ENCODE measurements at regions not wholly inside any gene's neighbourhood (a gene's known extent, or its start where the extent isn't known, plus 50 kb on each side); places are given as distances from the start of the nearest gene placed in this dataset.
A peak's percentile ranks its signal among the peaks of the same experiment; 100 is the strongest.
"Not testable (repeated sequence)": the region's sequence is repeated elsewhere in the genome, so short reads cannot be mapped to it uniquely, and the experiment has no call there.

DNA sequence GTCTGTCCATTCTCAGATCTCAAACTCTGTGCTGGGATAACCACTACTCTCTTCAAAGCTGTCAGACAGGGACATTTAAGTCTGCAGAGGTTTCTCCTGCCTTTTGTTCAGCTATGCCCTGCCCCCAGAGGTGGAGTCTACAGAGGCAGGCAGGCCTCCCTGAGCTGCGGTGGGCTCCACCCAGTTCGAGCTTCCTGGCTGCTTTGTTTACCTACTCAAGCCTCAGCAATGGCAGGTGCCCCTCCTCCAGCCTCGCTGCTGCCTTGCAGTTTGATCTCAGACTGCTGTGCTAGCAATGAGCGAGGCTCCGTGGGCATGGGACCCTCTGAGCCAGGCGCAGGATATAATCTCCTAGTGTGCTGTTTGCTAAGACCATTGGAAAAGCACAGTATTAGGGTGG, 53.1 kb upstream of the HUNK start:
- not testable (repeated sequence) for H3K36me3 ChIP-seq (ENCODE audit: control insufficient read depth, insufficient read depth, low read length); H3K9me3 ChIP-seq (ENCODE audit: control insufficient read depth, insufficient read depth, low read length); DNase-seq (ENCODE audit: low read depth in 4 of 6, low spot score in 6 of 6); H3K27ac ChIP-seq (ENCODE audit: low read depth, low read length); H3K4me1 ChIP-seq (ENCODE audit: control insufficient read depth, insufficient read depth, low read length); H3K4me3 ChIP-seq (ENCODE audit: low read depth, low read length); H3K27me3 ChIP-seq (ENCODE audit: control insufficient read depth, insufficient read depth, low read length)
- 85% methylated on average over 3 of the region's 6 CpGs for WGBS (ENCODE audit: insufficient coverage)

DNA sequence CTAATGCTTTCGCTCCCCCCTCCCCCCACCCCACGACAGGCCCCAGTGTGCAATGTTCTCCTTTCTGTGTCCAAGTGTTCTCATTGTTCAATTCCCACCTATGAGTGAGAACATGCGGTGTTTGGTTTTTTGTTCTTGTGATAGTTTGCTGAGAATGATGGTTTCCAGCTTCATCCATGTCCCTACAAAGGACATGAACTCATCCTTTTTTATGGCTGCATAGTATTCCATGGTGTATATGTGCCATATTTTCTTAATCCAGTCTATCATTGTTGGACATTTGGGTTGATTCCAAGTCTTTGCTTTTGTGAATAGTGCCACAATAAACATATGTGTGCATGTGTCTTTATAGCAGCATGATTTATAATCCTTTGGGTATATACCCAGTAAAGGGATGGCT, 58.5 kb upstream of the HUNK start:
- H3K27ac ChIP-seq (ENCODE audit: low read depth, low read length); H3K27me3 ChIP-seq (ENCODE audit: control insufficient read depth, insufficient read depth, low read length); H3K4me3 ChIP-seq (ENCODE audit: low read depth, low read length); H3K9me3 ChIP-seq (ENCODE audit: control insufficient read depth, insufficient read depth, low read length); H3K4me1 ChIP-seq (ENCODE audit: control insufficient read depth, insufficient read depth, low read length); DNase-seq (ENCODE audit: low read depth in 4 of 6, low spot score in 6 of 6); H3K36me3 ChIP-seq (ENCODE audit: control insufficient read depth, insufficient read depth, low read length): not testable (repeated sequence)
- no CpG with 5 or more reads among the region's 3 CpGs for WGBS (ENCODE audit: insufficient coverage)

DNA sequence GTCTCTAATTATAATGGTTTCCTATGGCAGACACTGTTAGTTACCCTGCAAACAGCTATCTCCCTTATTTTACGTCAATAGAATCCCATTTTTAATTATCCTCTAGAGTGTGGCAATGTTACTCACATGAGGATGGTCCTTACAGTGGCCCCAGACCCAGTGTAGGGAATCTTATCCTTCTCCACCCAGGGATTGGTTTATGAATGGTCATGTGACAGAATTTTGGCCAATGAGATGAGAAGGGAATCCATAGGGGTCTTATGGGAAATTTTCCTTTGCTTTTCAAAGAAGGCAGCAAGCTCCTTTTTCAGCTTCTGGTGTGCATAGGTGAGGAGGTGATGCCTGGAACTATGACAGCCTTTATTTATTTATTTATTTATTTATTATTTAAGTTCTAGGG, 59.0 kb upstream of the HUNK start:
- Histone ChIP-seq H3K4me3 (ENCODE audit: low read depth, low read length) (no peak overlapping the region), H3K27ac (ENCODE audit: low read depth, low read length) (no peak overlapping the region), H3K36me3 (ENCODE audit: control insufficient read depth, insufficient read depth, low read length) (no peaks in the 10 kb centered on the region), H3K27me3 (ENCODE audit: control insufficient read depth, insufficient read depth, low read length) (no peaks in the 10 kb centered on the region), H3K9me3 (ENCODE audit: control insufficient read depth, insufficient read depth, low read length) (no peaks in the 10 kb centered on the region), H3K4me1 (ENCODE audit: control insufficient read depth, insufficient read depth, low read length) (no peaks in the 10 kb centered on the region)
- DNase-seq (ENCODE audit: low read depth in 4 of 6, low spot score in 6 of 6): no peak
- WGBS (ENCODE audit: insufficient coverage): no CpG with 5 or more reads among the region's 1 CpG

DNA sequence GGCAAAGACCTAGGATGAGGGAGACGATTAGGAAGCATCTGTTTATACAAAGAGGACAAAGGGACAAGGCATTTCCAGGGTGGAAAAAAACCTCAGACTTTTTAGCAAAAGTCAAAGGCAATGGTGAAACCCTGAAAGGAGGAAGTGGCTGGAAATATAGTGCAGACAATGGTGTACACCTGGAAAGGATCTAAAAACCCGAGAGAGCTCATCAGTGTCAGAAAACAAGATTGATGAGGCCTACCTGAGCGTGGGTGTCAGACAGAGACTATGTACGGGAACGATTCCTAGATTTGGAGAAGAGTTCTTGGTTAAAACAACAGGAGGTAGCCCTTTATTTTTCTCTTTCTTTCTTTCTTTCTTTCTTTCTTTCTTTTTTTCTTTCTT, 68.8 kb upstream of the HUNK start:
- no peak overlapping the region for H3K27ac ChIP-seq (ENCODE audit: low read depth, low read length)
- no peak overlapping the region for H3K4me3 ChIP-seq (ENCODE audit: low read depth, low read length)
- WGBS (ENCODE audit: insufficient coverage): 42% methylated on average over 1 of the region's 5 CpGs
- no peaks in the 10 kb centered on the region for H3K36me3 ChIP-seq (ENCODE audit: control insufficient read depth, insufficient read depth, low read length)
- peaks cover 16% of the 10 kb centered on the region for H3K4me1 ChIP-seq (ENCODE audit: control insufficient read depth, insufficient read depth, low read length)
- no peak for DNase-seq (ENCODE audit: low read depth in 4 of 6, low spot score in 6 of 6)
- H3K27me3 ChIP-seq (ENCODE audit: control insufficient read depth, insufficient read depth, low read length): no peaks in the 10 kb centered on the region
- H3K9me3 ChIP-seq (ENCODE audit: control insufficient read depth, insufficient read depth, low read length): no peaks in the 10 kb centered on the region

DNA sequence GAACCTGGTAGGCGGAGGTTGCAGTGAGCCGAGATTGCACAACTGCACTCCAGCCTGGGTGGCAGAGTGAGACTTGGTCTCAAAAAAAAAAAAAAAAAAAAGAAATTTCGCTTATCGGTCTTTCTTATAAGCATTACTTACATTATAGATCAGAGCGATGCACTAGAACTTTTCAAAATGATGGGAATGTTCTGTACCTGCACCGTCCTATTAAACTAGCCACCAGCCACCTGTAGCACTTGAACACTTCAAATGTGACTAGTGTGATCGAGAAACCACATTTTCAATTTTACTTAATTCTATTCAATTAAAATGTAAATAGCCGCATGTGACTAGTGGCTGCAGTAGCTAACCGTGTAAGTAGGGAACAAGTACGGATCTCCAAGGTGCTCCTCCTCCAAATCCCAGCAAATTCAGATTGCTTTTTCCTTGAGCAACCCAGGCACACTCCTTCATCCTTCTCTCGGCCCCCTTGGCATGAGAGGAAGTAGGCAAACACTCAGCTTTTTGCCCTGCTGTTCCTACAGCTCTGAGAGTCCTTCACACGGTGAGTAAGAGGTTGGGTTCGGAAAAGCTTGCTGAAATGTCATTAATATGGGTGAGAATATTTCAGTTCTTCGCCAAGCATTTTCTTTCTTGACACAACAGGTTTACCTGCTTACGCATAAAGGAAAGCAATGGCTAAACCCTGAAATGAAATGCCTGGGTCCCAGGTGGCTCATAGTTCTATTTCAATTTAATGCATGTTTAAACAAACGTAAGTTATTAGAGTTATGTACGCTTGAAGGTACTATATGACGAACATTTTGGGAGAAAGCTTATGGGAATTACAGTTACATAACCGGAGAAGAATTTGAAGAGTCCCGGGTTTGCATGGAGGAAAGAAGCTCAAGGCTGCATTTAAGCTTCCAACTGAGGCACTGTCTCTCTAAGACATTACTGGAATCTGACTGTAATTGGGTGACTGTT, 69.5 kb upstream of the HUNK start:
- H3K27me3 ChIP-seq (ENCODE audit: control insufficient read depth, insufficient read depth, low read length): no peaks in the 10 kb centered on the region
- H3K27ac ChIP-seq (ENCODE audit: low read depth, low read length): no peak overlapping the region
- DNase-seq (ENCODE audit: low read depth in 4 of 6, low spot score in 6 of 6): no peak
- 97% methylated on average over 11 of the region's 20 CpGs for WGBS (ENCODE audit: insufficient coverage)
- H3K4me1 ChIP-seq (ENCODE audit: control insufficient read depth, insufficient read depth, low read length): peaks cover 18% of the 10 kb centered on the region
- no peaks in the 10 kb centered on the region for H3K9me3 ChIP-seq (ENCODE audit: control insufficient read depth, insufficient read depth, low read length)
- H3K36me3 ChIP-seq (ENCODE audit: control insufficient read depth, insufficient read depth, low read length): no peaks in the 10 kb centered on the region
- no peak overlapping the region for H3K4me3 ChIP-seq (ENCODE audit: low read depth, low read length)

DNA sequence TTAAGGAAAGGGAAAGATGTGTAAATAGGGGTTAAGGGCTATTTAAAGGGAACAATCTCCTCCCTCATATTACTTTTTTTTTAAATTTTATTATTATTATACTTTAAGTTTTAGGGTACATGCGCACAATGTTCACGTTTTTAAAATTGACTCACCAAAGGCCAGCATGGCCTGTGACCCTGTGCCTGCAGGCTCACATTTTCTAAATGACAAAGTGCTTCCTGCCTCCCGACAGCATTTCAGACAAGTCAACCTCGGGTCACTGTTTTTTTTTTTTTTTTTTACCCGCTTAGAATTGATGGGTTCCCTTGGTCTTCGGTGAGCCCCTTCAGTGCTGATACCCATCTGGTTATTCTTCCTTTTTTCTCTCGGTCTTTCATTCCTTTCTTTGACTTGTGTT, 70.4 kb upstream of the SCAF4 start:
- DNase-seq (ENCODE audit: low read depth in 4 of 6, low spot score in 6 of 6): no peak
- no peaks in the 10 kb centered on the region for H3K9me3 ChIP-seq (ENCODE audit: control insufficient read depth, insufficient read depth, low read length)
- H3K4me1 ChIP-seq (ENCODE audit: control insufficient read depth, insufficient read depth, low read length): peaks cover 20% of the 10 kb centered on the region
- no peak overlapping the region for H3K4me3 ChIP-seq (ENCODE audit: low read depth, low read length)
- WGBS (ENCODE audit: insufficient coverage): 18% methylated on average over 2 of the region's 7 CpGs
- no peaks in the 10 kb centered on the region for H3K36me3 ChIP-seq (ENCODE audit: control insufficient read depth, insufficient read depth, low read length)
- no peak overlapping the region for H3K27ac ChIP-seq (ENCODE audit: low read depth, low read length)
- H3K27me3 ChIP-seq (ENCODE audit: control insufficient read depth, insufficient read depth, low read length): no peaks in the 10 kb centered on the region

DNA sequence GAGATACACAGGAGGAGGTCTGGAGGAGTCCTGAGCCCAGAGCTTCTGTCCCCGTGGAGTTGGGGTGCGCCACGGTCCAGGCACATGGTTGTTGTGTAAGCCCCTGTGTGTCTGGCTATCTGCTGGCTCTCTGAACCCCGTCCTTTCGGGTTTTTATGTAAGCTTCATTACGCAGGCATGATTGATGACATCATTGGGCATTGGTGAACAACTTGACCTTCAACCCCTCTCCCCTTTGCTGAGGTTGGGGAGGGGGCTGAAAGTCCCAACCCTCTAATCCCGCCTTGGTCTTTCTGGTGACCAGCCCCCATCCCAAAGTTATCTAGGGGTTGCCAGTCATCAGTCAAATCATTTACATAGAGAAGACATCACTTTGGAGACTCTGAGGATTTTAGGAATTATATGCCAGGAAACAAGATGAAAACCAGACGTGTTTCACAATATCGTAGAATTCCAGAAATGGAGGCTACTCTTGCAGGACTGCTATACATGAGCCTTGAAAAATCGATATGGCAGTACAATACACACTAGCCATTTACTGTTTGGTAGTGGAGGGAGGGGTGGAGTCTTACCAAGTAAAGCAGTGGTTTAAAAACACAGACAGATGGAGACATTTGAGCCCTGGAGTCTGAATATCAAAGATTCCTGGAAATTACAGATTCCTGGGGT, 69.8 kb upstream of the SCAF4 start:
- Histone ChIP-seq H3K4me3 (ENCODE audit: low read depth, low read length) (no peak overlapping the region), H3K36me3 (ENCODE audit: control insufficient read depth, insufficient read depth, low read length) (no peaks in the 10 kb centered on the region), H3K4me1 (ENCODE audit: control insufficient read depth, insufficient read depth, low read length) (peaks cover 20% of the 10 kb centered on the region), H3K9me3 (ENCODE audit: control insufficient read depth, insufficient read depth, low read length) (no peaks in the 10 kb centered on the region), H3K27me3 (ENCODE audit: control insufficient read depth, insufficient read depth, low read length) (no peaks in the 10 kb centered on the region), H3K27ac (ENCODE audit: low read depth, low read length) (no peak overlapping the region)
- DNase-seq (ENCODE audit: low read depth in 4 of 6, low spot score in 6 of 6): no peak
- WGBS (ENCODE audit: insufficient coverage): 65% methylated on average over 5 of the region's 10 CpGs

DNA sequence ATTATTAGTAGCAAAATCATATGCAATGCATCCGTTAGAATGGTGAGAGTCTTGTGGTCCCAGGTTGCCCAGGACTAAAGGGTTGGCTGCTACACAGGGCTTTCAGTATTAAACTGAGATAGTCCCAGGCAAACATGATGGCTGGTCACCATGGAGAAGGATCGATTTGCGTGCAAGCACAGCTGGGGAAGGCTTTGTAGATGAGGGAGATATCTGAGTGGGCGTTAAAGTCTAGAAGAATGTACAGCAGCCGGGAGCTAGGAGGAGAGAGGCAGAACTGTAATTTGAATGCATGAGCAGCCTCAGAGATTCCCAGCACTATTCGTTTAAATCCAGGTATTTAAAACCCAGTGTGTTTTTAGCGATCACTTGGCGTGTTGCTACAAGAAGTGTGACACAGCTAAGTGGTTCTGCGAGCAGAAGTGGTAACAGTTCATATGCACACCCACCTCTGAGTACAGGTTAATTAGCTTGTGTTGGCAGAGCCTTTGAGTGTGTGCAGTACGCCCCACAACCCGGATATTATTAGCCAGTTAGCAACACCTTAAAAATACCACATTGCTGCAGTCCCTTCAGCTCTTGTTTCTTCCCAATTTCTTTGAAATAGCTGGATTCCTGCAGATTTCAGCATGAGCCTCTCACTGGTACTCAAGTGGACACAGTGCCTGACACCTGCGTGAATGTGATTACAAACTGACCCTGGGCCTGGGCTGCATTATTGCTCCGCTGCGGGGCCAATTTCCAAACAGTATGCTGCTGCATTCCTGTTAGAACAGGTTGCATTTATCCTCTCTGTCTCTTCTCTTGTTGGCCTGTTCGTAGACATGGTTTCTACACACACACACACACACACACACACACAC, 67.2 kb upstream of the SCAF4 start:
- no peaks in the 10 kb centered on the region for H3K36me3 ChIP-seq (ENCODE audit: control insufficient read depth, insufficient read depth, low read length)
- DNase-seq (ENCODE audit: low read depth in 4 of 6, low spot score in 6 of 6): peak in 2 of 6 donors; percentile 22 to 59

DNA sequence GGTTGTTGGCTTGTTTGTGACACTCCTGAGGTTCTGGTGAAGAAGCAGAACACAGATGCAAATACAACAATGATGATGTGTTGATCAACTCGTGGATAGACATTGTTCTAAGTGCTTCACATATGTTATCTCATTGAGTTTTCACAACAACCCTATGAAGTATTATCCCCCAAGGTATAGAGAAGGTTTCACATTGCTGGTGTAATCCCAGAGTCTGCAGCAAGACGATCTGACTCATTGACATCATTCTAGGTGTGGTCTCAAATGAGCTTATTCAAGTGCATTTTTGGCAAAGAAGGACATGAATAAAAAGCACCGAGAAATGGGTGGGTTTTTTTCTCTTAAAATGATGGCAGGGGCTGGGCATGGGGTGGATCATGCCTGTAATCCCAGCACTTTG, 64.1 kb upstream of the SCAF4 start:
- Histone ChIP-seq H3K4me1 (ENCODE audit: control insufficient read depth, insufficient read depth, low read length) (peaks cover 19% of the 10 kb centered on the region), H3K27me3 (ENCODE audit: control insufficient read depth, insufficient read depth, low read length) (no peaks in the 10 kb centered on the region), H3K36me3 (ENCODE audit: control insufficient read depth, insufficient read depth, low read length) (no peaks in the 10 kb centered on the region), H3K4me3 (ENCODE audit: low read depth, low read length) (no peak overlapping the region), H3K9me3 (ENCODE audit: control insufficient read depth, insufficient read depth, low read length) (no peaks in the 10 kb centered on the region), H3K27ac (ENCODE audit: low read depth, low read length) (no peak overlapping the region)
- WGBS (ENCODE audit: insufficient coverage): 88% methylated on average over 1 of the region's 3 CpGs
- DNase-seq (ENCODE audit: low read depth in 4 of 6, low spot score in 6 of 6): no peak

More for the DNA sequence above, 67.2 kb upstream of the SCAF4 start:
- no peaks in the 10 kb centered on the region for H3K27me3 ChIP-seq (ENCODE audit: control insufficient read depth, insufficient read depth, low read length)
- peaks cover 20% of the 10 kb centered on the region for H3K4me1 ChIP-seq (ENCODE audit: control insufficient read depth, insufficient read depth, low read length)
- 53% methylated on average over 10 of the region's 15 CpGs for WGBS (ENCODE audit: insufficient coverage)
- H3K9me3 ChIP-seq (ENCODE audit: control insufficient read depth, insufficient read depth, low read length): no peaks in the 10 kb centered on the region
- no peak overlapping the region for H3K27ac ChIP-seq (ENCODE audit: low read depth, low read length)
- no peak overlapping the region for H3K4me3 ChIP-seq (ENCODE audit: low read depth, low read length)
